ENCODE measurements at regions not wholly inside any gene's neighbourhood (a gene's known extent, or its start where the extent isn't known, plus 50 kb on each side); places are given as distances from the start of the nearest gene placed in this dataset.

GRCh38 chr12:39138268-39138667 lies 232.9 kb upstream of the CPNE8 start:
- Histone ChIP-seq H3K9me3 (replicated peaks; ENCODE audit: control insufficient read depth, insufficient read depth, low read length) (no peaks in the 10 kb centered on the region), H2AFZ (ENCODE audit: low read depth, low read length) (no peak overlapping the region), H3K36me3 (ENCODE audit: control insufficient read depth in 2 of 2, extremely low read depth in 1 of 2, insufficient read depth in 2 of 2, low read length in 2 of 2) (no peaks in the 10 kb centered on the region), H3K9me1 (replicated peaks; ENCODE audit: control insufficient read depth, extremely low read depth, insufficient read depth, low read length) (no peaks in the 10 kb centered on the region), H3K4me2 (ENCODE audit: insufficient read depth, low read length) (no peak overlapping the region), H3K4me3 (replicated peaks in 1 of 3; ENCODE audit: insufficient read depth in 1 of 3, low read depth in 1 of 3, low read length in 3 of 3) (no peak overlapping the region), H3K9ac (replicated peaks; ENCODE audit: extremely low read depth, insufficient read depth, low read length) (no peak overlapping the region), H3K27ac (ENCODE audit: insufficient read depth, low read depth, low read length) (no peak overlapping the region), H3K79me2 (ENCODE audit: control insufficient read depth, insufficient read depth, low read length) (no peaks in the 10 kb centered on the region), H3K27me3 (ENCODE audit: control insufficient read depth in 2 of 2, insufficient read depth in 2 of 2, low read length in 2 of 2) (peaks cover 3 to 14% of the 10 kb centered on the region in 2 experiments), H4K20me1 (replicated peaks; ENCODE audit: control insufficient read depth, extremely low read depth, insufficient read depth, low read length) (no peaks in the 10 kb centered on the region), H3K4me1 (ENCODE audit: control insufficient read depth, extremely low read depth, insufficient read depth, low read length) (no peaks in the 10 kb centered on the region)
- FAIRE-seq (no peak), DNase-seq (ENCODE audit: low read depth, low spot score) (no peak)
- POLR2A ChIA-PET: no interaction called here
- CTCF ChIA-PET: interaction anchor here (0.7 to 1.8 kb wide), 3 partner anchors 10 to 35 kb away, joined by 3 to 6 read pairs (median 4); no protein-coding TSS in a partner anchor
- dilution Hi-C loops (cut with MboI; ENCODE audit: extremely low pct_ligation_motif_present, low sequenced_read_pairs) (no loop called here), intact Hi-C loops (cut with micrococcal nuclease) (no loop called here)
- no peak for TF ChIP-seq FOS (IDR thresholded peaks at IDR 0.05; ENCODE audit: borderline replicate concordance, insufficient read depth, low read length)
- no peak for TF ChIP-seq CTCF (IDR thresholded peaks at IDR 0.05; ENCODE audit: extremely low read depth in 1 of 2, insufficient read depth in 1 of 2, low read depth in 1 of 2, low read length in 2 of 2)
- BruUV-seq (replicated peaks): no TSS peak

DNA sequence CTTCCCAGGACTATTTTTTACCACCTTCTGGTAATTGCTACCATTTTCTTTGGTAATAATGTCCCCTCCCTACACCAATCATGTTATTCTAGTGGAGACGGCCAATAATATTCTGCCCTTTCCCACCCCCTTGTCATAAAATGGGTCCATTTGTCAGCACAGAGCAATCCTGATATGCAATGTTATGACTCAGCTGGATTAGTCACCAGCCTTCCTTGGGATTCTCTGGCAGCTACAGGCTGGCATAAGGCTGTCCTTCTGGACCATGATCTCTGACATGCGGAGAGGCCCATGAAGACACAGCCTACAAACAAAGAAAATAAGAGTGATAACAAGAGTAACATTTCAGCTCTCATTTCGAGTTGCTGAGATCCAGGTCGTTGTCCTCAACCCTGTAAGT lies 222.0 kb upstream of the CPNE8 start:
- peak; percentile 68 for TF ChIP-seq GATA2 (IDR thresholded peaks at IDR 0.05; ENCODE audit: insufficient read depth, insufficient read length, low read depth, low read length)
- peak; percentile 78 for TF ChIP-seq JUN (IDR thresholded peaks at IDR 0.05; ENCODE audit: borderline replicate concordance, insufficient read depth, insufficient read length, low read depth)
- no peak for TF ChIP-seq EZH2 (IDR thresholded peaks at IDR 0.05; ENCODE audit: borderline replicate concordance, low read depth, low read length, severe bottlenecking)
- peak; percentile 98 for TF ChIP-seq FOS (IDR thresholded peaks at IDR 0.05; ENCODE audit: borderline replicate concordance, insufficient read depth, low read length)
- no peak for TF ChIP-seq CTCF (IDR thresholded peaks at IDR 0.05; ENCODE audit: extremely low read depth in 1 of 2, insufficient read depth in 1 of 2, low read depth in 1 of 2, low read length in 2 of 2)
- TF ChIP-seq MYC (IDR thresholded peaks at IDR 0.05; ENCODE audit: low read depth, low read length): no peak
- no peak for TF ChIP-seq POLR2A (IDR thresholded peaks at IDR 0.05; ENCODE audit: low read depth, low read length)
- no peak for TF ChIP-seq MAX (IDR thresholded peaks at IDR 0.05; ENCODE audit: insufficient read depth, insufficient read length)
- peak; percentile 42 for TF ChIP-seq POLR2AphosphoS5 (IDR thresholded peaks at IDR 0.05; ENCODE audit: insufficient read depth, low read depth, low read length)
- Histone ChIP-seq H3K9me1 (replicated peaks; ENCODE audit: control insufficient read depth, extremely low read depth, insufficient read depth, low read length) (no peaks in the 10 kb centered on the region), H3K79me2 (ENCODE audit: control insufficient read depth, insufficient read depth, low read length) (no peaks in the 10 kb centered on the region), H3K4me2 (ENCODE audit: insufficient read depth, low read length) (peak overlapping the region; percentile 57), H3K4me1 (ENCODE audit: control insufficient read depth, extremely low read depth, insufficient read depth, low read length) (peaks cover 24% of the 10 kb centered on the region), H3K4me3 (replicated peaks in 1 of 3; ENCODE audit: insufficient read depth in 1 of 3, low read depth in 1 of 3, low read length in 3 of 3) (no peak overlapping the region), H2AFZ (ENCODE audit: low read depth, low read length) (peak overlapping the region; percentile 85), H4K20me1 (replicated peaks; ENCODE audit: control insufficient read depth, extremely low read depth, insufficient read depth, low read length) (no peaks in the 10 kb centered on the region), H3K9ac (replicated peaks; ENCODE audit: extremely low read depth, insufficient read depth, low read length) (peak overlapping the region; percentile 34), H3K36me3 (ENCODE audit: control insufficient read depth in 2 of 2, extremely low read depth in 1 of 2, insufficient read depth in 2 of 2, low read length in 2 of 2) (no peaks in the 10 kb centered on the region), H3K27me3 (ENCODE audit: control insufficient read depth in 2 of 2, insufficient read depth in 2 of 2, low read length in 2 of 2) (no peaks in the 10 kb centered on the region), H3K9me3 (replicated peaks; ENCODE audit: control insufficient read depth, insufficient read depth, low read length) (no peaks in the 10 kb centered on the region), H3K27ac (ENCODE audit: insufficient read depth, low read depth, low read length) (peak overlapping the region; percentile 65)
- no TSS peak for BruUV-seq (replicated peaks)
- intact Hi-C loops (cut with micrococcal nuclease) (loop anchor here (5.0 kb wide), 1 partner anchor 145 kb away; no protein-coding TSS in a partner anchor), dilution Hi-C loops (cut with MboI; ENCODE audit: extremely low pct_ligation_motif_present, low sequenced_read_pairs) (no loop called here)
- ChIA-PET CTCF (interaction anchor here (0.7 to 1.5 kb wide), 5 partner anchors 10 to 448 kb away, joined by 3 to 10 read pairs (median 4); no protein-coding TSS in a partner anchor), POLR2A (no interaction called here)
- peak; percentile 92 for DNase-seq (ENCODE audit: low read depth, low spot score)
- FAIRE-seq: peak; percentile 96

All from endothelial cell of umbilical vein (primary cell).